K562 (cell line): ENCODE measurements at regions not wholly inside any gene's neighbourhood (a gene's known extent, or its start where the extent isn't known, plus 50 kb on each side); places are given as distances from the start of the nearest gene placed in this dataset.
A peak's percentile ranks its signal among the peaks of the same experiment; 100 is the strongest.

Experiments used
- ATAC-seq: fragments of 200-7000 bp; cut with Tn5 transposase; 3 replicates; pipeline ENCODE4 v1.9.1; 2020; ENCODE audit warnings: moderate library complexity
- BruUV-seq: library from RNA; stranded (reverse); fragments of 400-500 nt; replicated peaks from 2 replicates; lab custom pipeline; 2021; lab: Mats Ljungman, UMichigan
- CTCF ChIA-PET: fragments of 300-600 bp; formaldehyde crosslinking; extraction: SDS; loops from one replicate; lab custom pipeline; 2021; ENCODE audit warnings: low intra/inter-chr PET ratio; lab: Yijun Ruan, JAX
- POLR2A ChIA-PET: fragments of 300-600, 350-650 bp; sonication (Branson Sonifier 250); formaldehyde crosslinking; extraction: SDS; loops from one replicate; lab custom pipeline; 2021; ENCODE audit warnings: antibody characterized with exemption, inconsistent platforms; lab: Yijun Ruan, JAX
- DNase-seq, 4 experiments: peaks; one replicate each; pipeline versions ENCODE4 v3.0.0 to v3.0.0-alpha.2; 2011 to 2018; ENCODE audit warnings: low spot score in 3 of 4, mixed read lengths in 3 of 4; ENCODE audit errors: extremely low read depth in 1 of 4
- FAIRE-seq: peaks from 2 replicates; lab custom pipeline; 2011; peaks lifted over from hg19 to GRCh38; lab: Jason Lieb, UNC
- H2AFZ ChIP-seq: 2 replicates; pipeline ENCODE4 v1.6.0; 2011; ENCODE audit warnings: low read depth, low read length, control low read depth, inconsistent platforms
- H3K27ac ChIP-seq: fragments of 200-600 bp; 3 replicates; pipeline ENCODE4 v1.8.0; 2011; ENCODE audit warnings: low read depth, mild to moderate bottlenecking, control low read depth, inconsistent platforms, low read length, moderate library complexity, mixed read lengths; ENCODE audit errors: extremely low read depth
- H3K27me3 ChIP-seq, 2 experiments: fragments of 300-600 bp in 1 of 2; 2 replicates in 1 of 2; 3 replicates in 1 of 2; pipeline versions ENCODE4 v1.6.0 to v1.8.0; 2011; ENCODE audit warnings: inconsistent platforms in 2 of 2, low read length in 2 of 2, mild to moderate bottlenecking in 1 of 2, mixed read lengths in 1 of 2, moderate library complexity in 1 of 2; ENCODE audit not compliant: control insufficient read depth in 2 of 2, insufficient read depth in 2 of 2
- H3K36me3 ChIP-seq: fragments of 300-600 bp; 3 replicates; pipeline ENCODE4 v1.8.0; 2011; ENCODE audit warnings: mild to moderate bottlenecking, low read length, inconsistent platforms; ENCODE audit not compliant: control insufficient read depth, insufficient read depth
- H3K4me1 ChIP-seq, 2 experiments: fragments of 200-600 bp in 1 of 2; replicated peaks in 1 of 2; 2 replicates in 1 of 2; 3 replicates in 1 of 2; pipeline versions ENCODE4 v1.5.1 to v1.8.0; 2011; ENCODE audit warnings: inconsistent platforms in 2 of 2, low read length in 2 of 2, mild to moderate bottlenecking in 1 of 2, mixed read lengths in 1 of 2, moderate library complexity in 1 of 2; ENCODE audit not compliant: control insufficient read depth in 2 of 2, insufficient read depth in 2 of 2
- H3K4me2 ChIP-seq: 2 replicates; pipeline ENCODE4 v1.6.1; 2011; ENCODE audit warnings: low read length, control low read depth, inconsistent platforms, mixed read lengths; ENCODE audit not compliant: insufficient read depth
- H3K4me3 ChIP-seq: fragments of 200-600 bp; sonication (generic), shearing (Covaris generic); 2 replicates; pipeline ENCODE4 v1.5.1; 2016; ENCODE audit warnings: control low read depth, inconsistent platforms
- H3K79me2 ChIP-seq: fragments of 200-600 bp; 3 replicates; pipeline ENCODE4 v1.8.0; 2011; ENCODE audit warnings: low read length, inconsistent platforms; ENCODE audit not compliant: control insufficient read depth, insufficient read depth
- H3K9ac ChIP-seq, 2 experiments: 2 replicates each; pipeline versions ENCODE4 v1.6.0 to v1.6.1; 2011; ENCODE audit warnings: low read depth in 2 of 2, low read length in 2 of 2, control low read depth in 1 of 2, inconsistent platforms in 1 of 2, mild to moderate bottlenecking in 1 of 2, mixed read lengths in 1 of 2; ENCODE audit not compliant: insufficient read depth in 1 of 2
- H3K9me1 ChIP-seq: one replicate; pipeline ENCODE4 v1.6.0; 2011; ENCODE audit warnings: inconsistent platforms, mild to moderate bottlenecking, low read length, moderate library complexity; ENCODE audit not compliant: control insufficient read depth, insufficient read depth
- H3K9me3 ChIP-seq: replicated peaks from 2 replicates; pipeline ENCODE4 v1.5.1; 2011; ENCODE audit warnings: low read depth, low read length, inconsistent platforms; ENCODE audit not compliant: control insufficient read depth, insufficient read depth
- H4K20me1 ChIP-seq: replicated peaks from 2 replicates; pipeline ENCODE4 v1.6.1; 2011; ENCODE audit warnings: low read length, inconsistent platforms, mixed read lengths; ENCODE audit not compliant: control insufficient read depth, insufficient read depth
- BCL6 ChIP-seq: fragments of 250-450 bp; sonication (Bioruptor Pico); IDR thresholded peaks from 2 replicates; pipeline ENCODE4 v1.4.0; 2020
- PRMT5 ChIP-seq: sonication (generic); formaldehyde crosslinking; IDR thresholded peaks from 2 replicates; pipeline ENCODE4 v1.5.0; 2020; ENCODE audit warnings: missing genetic modification reagents
- RREB1 ChIP-seq: fragments of 250-450 bp; sonication (Bioruptor Pico); IDR thresholded peaks from 2 replicates; pipeline ENCODE4 v1.4.0; 2020
- TAF15 ChIP-seq: fragments of 200-400 bp; formaldehyde crosslinking; IDR thresholded peaks from 2 replicates; pipeline ENCODE4 v1.6.1; 2017; ENCODE audit warnings: mild to moderate bottlenecking, low read depth, low read length, moderate library complexity
- TAF9B ChIP-seq: fragments of 450-650 bp; IDR thresholded peaks from 2 replicates; pipeline ENCODE4 v1.6.1; 2018; ENCODE audit warnings: mild to moderate bottlenecking; ENCODE audit not compliant: partially characterized antibody
- TFAM ChIP-seq: fragments of 250-450 bp; sonication (Bioruptor Pico); conservative IDR thresholded peaks from 2 replicates; pipeline ENCODE4 v1.5.0; 2021; ENCODE audit warnings: mild to moderate bottlenecking, moderate library complexity
- ZBTB43 ChIP-seq: sonication (generic); formaldehyde crosslinking; IDR thresholded peaks from 2 replicates; pipeline ENCODE4 v1.8.0; 2023; ENCODE audit warnings: mild to moderate bottlenecking, missing genetic modification reagents
- WGBS: fragments of 100-300 bp; shearing (Covaris generic); methylation state at CpG from one replicate; pipeline ENCODE4 v1.1.6; 2016; ENCODE audit warnings: low coverage, mixed read lengths; ENCODE audit not compliant: insufficient coverage; ENCODE audit errors: missing lambda C conversion rate; 5-methylcytosine and 5-hydroxymethylcytosine counted together
- in situ Hi-C: fragments of 300-500 bp; cut with MboI; formaldehyde crosslinking; loops from 4 replicates; pipeline ENCODE4 v1.15.0; 2018; ENCODE audit warnings: inconsistent platforms, mixed read lengths
- intact Hi-C: fragments of 100-400 bp; cut with micrococcal nuclease; formaldehyde crosslinking; loops from 2 replicates; pipeline ENCODE4 v1.14.2; 2022

GRCh38 chr7:10727636-10728035 is 246.0 kb upstream of the PHF14 start (continued):
- TF ChIP-seq RREB1 (CRISPR knock-in tag): no peak
- no peak for TF ChIP-seq PRMT5 (CRISPR knock-in tag)
- TF ChIP-seq TFAM: no peak
- no peak for TF ChIP-seq TAF15
- TF ChIP-seq TAF9B: no peak

- no peaks in the 10 kb centered on the region for H3K27me3 ChIP-seq
- intact Hi-C loops (no loop called here), in situ Hi-C loops (no loop called here)
- H3K9me1 ChIP-seq: no peaks in the 10 kb centered on the region
- peaks cover 97% of the 10 kb centered on the region for H3K79me2 ChIP-seq
- FAIRE-seq (peak; percentile 85), ATAC-seq (peak; percentile 86), DNase-seq (peak in 2 of 4 experiments; percentile 39 to 73)
- ChIA-PET CTCF (no interaction called here), POLR2A (interaction anchor here (0.8 to 1.6 kb wide), 3 partner anchors 10 to 11 kb away, joined by 3 to 5 read pairs (median 5); no protein-coding TSS in a partner anchor)
- BruUV-seq: no TSS peak
- no peak overlapping the region for H2AFZ ChIP-seq
- no peak overlapping the region for H3K4me3 ChIP-seq
- H3K36me3 ChIP-seq: peaks cover 50% of the 10 kb centered on the region
- no peaks in the 10 kb centered on the region for H4K20me1 ChIP-seq
- H3K9ac ChIP-seq: peak overlapping the region in 1 of 2 experiments; percentile 12; a peak in 1 of 4 replicates
- H3K4me1 ChIP-seq: peaks cover 4 to 40% of the 10 kb centered on the region in 2 experiments; a peak in 3 of 5 replicates
- H3K4me2 ChIP-seq: peak overlapping the region; percentile 3; the same call in 1 of the 2 replicates
- 31% methylated on average over 4 of the region's 4 CpGs for WGBS
- peak overlapping the region; percentile 68; the same call in 2 of the 3 replicates for H3K27ac ChIP-seq
- H3K9me3 ChIP-seq: no peaks in the 10 kb centered on the region
- no peak for TF ChIP-seq ZBTB43 (CRISPR knock-in tag)
- TF ChIP-seq BCL6 (CRISPR knock-in tag): no peak
Observed at GRCh38 chr7:10731253-10731773, 242.4 kb upstream of the PHF14 start.
